Heart right ventricle (tissue), 16 donors: ENCODE measurements at regions not wholly inside any gene's neighbourhood (a gene's known extent, or its start where the extent isn't known, plus 50 kb on each side); places are given as distances from the start of the nearest gene placed in this dataset.
"Not testable (repeated sequence)": the region's sequence is repeated elsewhere in the genome, so short reads cannot be mapped to it uniquely, and the experiment has no call there.

Experiments used
- ATAC-seq, 8 donors: fragments of 200-7000 bp; cut with Tn5 transposase; one replicate each; pipeline ENCODE4 v1.9.1; 2020; ENCODE audit warnings: mild to moderate bottlenecking in 8 of 8, moderate library complexity in 8 of 8, moderate number of reproducible peaks in 1 of 8
- DNase-seq, 2 donors: peaks; one replicate each; pipeline ENCODE4 v3.0.0-alpha.2; 2020
- H3K27ac ChIP-seq, 10 donors: fragments of 200-600 bp; sonication (generic) in 2 of 10; one replicate each; pipeline versions ENCODE4 v1.5.0 to v1.8.0; 2020 to 2022; ENCODE audit warnings: mild to moderate bottlenecking in 3 of 10
- H3K27me3 ChIP-seq, 7 donors: fragments of 200-600 bp; one replicate each; pipeline ENCODE4 v1.8.0; 2021 to 2022; ENCODE audit warnings: mild to moderate bottlenecking in 2 of 7
- H3K36me3 ChIP-seq, 9 donors: fragments of 200-600 bp; sonication (generic) in 1 of 9; one replicate each; pipeline versions ENCODE4 v1.5.0 to v1.8.0; 2020 to 2022; ENCODE audit warnings: mild to moderate bottlenecking in 2 of 9
- H3K4me1 ChIP-seq, 9 donors: fragments of 200-600 bp; sonication (generic) in 1 of 9; one replicate each; pipeline versions ENCODE4 v1.5.0 to v1.8.0; 2020 to 2022; ENCODE audit warnings: mild to moderate bottlenecking in 4 of 9
- H3K4me3 ChIP-seq, 10 donors: fragments of 200-600 bp; sonication (generic) in 2 of 10; one replicate each; pipeline versions ENCODE4 v1.5.0 to v1.8.0; 2020 to 2022; ENCODE audit warnings: mild to moderate bottlenecking in 7 of 10, moderate library complexity in 2 of 10
- H3K9me3 ChIP-seq, 11 donors: fragments of 200-600 bp in 10 of 11; sonication (generic) in 2 of 11; one replicate each; pipeline versions ENCODE4 v1.5.0 to v1.8.0; 2013 to 2022; ENCODE audit warnings: mild to moderate bottlenecking in 2 of 11, control low read depth in 1 of 11, moderate library complexity in 1 of 11
- WGBS, 2 donors: extraction: QIAGEN DNeasy Blood & Tissue Kit; methylation state at CpG; one replicate each; pipeline ENCODE4 v1.1.7; 2013; ENCODE audit warnings: inconsistent platforms in 1 of 2; 5-methylcytosine and 5-hydroxymethylcytosine counted together
- intact Hi-C, 10 donors: fragments of 100-400 bp; cut with DNase I; formaldehyde crosslinking; loops; one replicate each; pipeline versions ENCODE4 v1.11.1 to v1.14.2; 2022
- donor health status: Arrhythmogenic right ventricular cardiomyopathy.
- donor health status: ischemic (EF 13 %, LVEDD 7.1; RV severe dilation, severe dysfunction).
- donor health status: healthy with polysubstance abuse.
- donor health status: DM: no; HTN: yes; CAD: no.
- donor health status: DM: no; HTN: no; CAD: no.
- donor health status: ischemic (EF 25% LVEDD 6.9; RV normal size, moderate dysfunction).
- donor health status: ischemic (EF 25% LVEDD 5.7; RV mildly dilated, moderate dysfunction).
- donor health status: healthy.
- donor health status: DM: yes; HTN: yes; CAD: no.
- donor health status: Ischemic cardiomyopathy.
- donor health status: ischemic (EF 35%, LVEDD 5.7; RV mildly dilated, moderate dysfunction).
- donor health status: nonischemic (EF 11% LVEDD 7.7; RV severe dilation, severe dysfunction).
- donor health status: DM: yes; HTN: yes; CAD: no.
- donor health status: PGD.
- donor health status: ischemic (EF 29% LVEDD 5.4; RV normal size, mild dysfunction).
- donor health status: nonischemic (EF 23%, LVEDD 6.1; RV moderate dilation, normal function).

DNA sequence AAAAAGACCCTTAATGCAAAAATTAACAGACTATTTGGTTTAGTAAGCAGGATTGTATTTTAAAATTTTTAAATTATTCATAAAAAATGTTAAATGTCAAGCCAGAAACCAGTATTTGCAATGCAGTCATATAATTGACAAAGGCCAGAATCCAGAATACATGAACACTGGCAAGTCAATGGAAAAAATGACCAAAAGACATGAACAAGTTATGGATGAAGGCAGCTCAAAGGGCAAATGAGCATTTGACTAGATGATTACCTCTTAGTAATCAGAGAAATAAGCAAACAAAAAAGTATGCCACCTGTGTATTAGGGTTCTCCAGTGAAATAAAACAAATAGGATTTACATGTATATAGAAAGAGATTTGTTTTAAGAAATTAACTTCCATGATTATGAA lies 80.9 kb upstream of the PLGLB2 start:
- H3K27ac ChIP-seq, ATAC-seq, H3K4me1 ChIP-seq, H3K36me3 ChIP-seq, H3K27me3 ChIP-seq, intact Hi-C loops, DNase-seq, H3K9me3 ChIP-seq, H3K4me3 ChIP-seq: not testable (repeated sequence)

DNA sequence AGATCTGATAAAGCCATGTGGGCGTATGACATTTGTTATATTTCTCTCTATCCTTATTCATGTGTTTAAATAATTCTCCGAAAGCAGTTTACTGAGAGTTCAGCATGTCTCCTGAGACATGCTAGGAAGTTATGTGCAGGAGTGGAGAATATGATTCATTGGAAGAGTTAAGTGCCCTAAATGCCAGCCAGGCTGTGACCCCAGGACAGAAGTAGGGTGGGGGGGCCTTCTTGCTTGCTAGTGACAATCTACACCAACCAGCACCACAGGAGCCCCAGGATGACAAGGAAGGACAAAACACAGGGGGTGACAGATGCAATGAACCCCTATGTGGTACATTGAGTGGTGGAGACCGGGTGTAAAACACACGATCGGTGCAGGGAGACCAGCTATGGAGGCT lies 79.5 kb upstream of the PLGLB2 start:
- H3K27ac ChIP-seq, H3K9me3 ChIP-seq, H3K4me3 ChIP-seq, H3K27me3 ChIP-seq, ATAC-seq, DNase-seq, H3K36me3 ChIP-seq, H3K4me1 ChIP-seq, intact Hi-C loops: not testable (repeated sequence)
- no CpG with 5 or more reads among the region's 5 CpGs for WGBS, 2 donors

DNA sequence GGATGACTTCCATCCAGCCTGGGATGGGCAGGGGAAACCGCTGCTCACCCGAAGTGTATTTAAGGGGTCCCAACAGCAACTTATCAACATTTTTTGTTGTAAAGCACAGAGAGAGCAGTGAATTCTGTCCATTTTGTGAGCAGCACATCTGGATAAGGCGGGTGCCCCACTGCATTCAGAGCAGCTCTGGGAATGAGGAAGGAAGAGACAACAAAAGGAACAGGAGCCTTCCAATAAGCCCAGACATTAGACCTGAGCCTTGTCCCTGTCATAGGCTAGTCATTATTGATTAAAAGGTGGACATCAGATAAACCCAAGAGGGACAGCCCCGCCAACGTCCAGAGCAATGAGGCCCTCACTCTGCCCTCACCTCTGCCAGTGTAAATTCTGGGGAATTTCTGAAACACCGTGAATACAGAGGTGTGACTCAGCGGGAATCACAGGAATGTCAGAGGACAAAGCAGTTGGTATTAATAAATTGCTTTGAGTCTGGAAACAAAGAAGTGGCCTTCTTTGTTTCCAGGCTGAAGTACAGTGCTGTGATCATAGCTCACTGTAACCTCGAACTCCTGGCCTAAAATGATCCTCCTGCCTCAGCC lies 78.2 kb upstream of the PLGLB2 start:
- H3K27me3 ChIP-seq, H3K27ac ChIP-seq, DNase-seq, ATAC-seq, H3K4me1 ChIP-seq, intact Hi-C loops, H3K4me3 ChIP-seq, H3K36me3 ChIP-seq, H3K9me3 ChIP-seq: not testable (repeated sequence)
- 92 to 93% methylated on average over 5 of the region's 8 CpGs for WGBS, 2 donors

GRCh38 chr2:87672404-87672803 lies 75.5 kb upstream of the PLGLB2 start:
- H3K9me3 ChIP-seq, H3K27me3 ChIP-seq, ATAC-seq, intact Hi-C loops, H3K36me3 ChIP-seq, H3K4me3 ChIP-seq, H3K27ac ChIP-seq, DNase-seq: not testable (repeated sequence)
- peaks cover 0 to 16% (median 0%) of the 10 kb centered on the region in 9 donors for H3K4me1 ChIP-seq
- 93 to 94% methylated on average over 4 of the region's 4 CpGs for WGBS, 2 donors

DNA sequence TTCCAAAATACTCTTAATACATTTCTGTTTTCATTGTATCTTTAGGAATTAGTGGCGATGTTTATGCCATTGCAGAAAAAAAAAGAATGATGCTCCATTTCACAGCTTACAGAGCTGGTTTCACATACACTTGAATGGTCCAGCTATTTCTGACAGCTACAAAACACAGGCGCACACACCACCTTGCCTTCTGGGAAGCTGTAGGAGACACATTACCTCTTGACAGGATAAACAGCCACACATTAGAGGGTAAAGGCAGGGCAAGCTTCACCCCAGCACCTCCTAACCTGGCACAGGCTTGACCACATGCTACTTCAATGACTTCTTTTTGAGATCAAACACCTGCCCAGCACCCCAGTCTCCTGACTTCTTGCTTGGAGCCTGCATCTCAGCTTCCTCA lies 73.2 kb upstream of the PLGLB2 start:
- Histone ChIP-seq H3K4me1 (peaks cover 0 to 17% (median 0%) of the 10 kb centered on the region in 9 donors), H3K27ac (peak overlapping the region in 4 of 10 donors; percentile 22 to 70 (median 56))
- H3K9me3 ChIP-seq, DNase-seq, H3K27me3 ChIP-seq, intact Hi-C loops, H3K4me3 ChIP-seq, H3K36me3 ChIP-seq: not testable (repeated sequence)
- peak in 7 of 8 donors; percentile 20 to 66 (median 48) for ATAC-seq
- WGBS, 2 donors: 42 to 56% methylated on average over 1 of the region's 2 CpGs

DNA sequence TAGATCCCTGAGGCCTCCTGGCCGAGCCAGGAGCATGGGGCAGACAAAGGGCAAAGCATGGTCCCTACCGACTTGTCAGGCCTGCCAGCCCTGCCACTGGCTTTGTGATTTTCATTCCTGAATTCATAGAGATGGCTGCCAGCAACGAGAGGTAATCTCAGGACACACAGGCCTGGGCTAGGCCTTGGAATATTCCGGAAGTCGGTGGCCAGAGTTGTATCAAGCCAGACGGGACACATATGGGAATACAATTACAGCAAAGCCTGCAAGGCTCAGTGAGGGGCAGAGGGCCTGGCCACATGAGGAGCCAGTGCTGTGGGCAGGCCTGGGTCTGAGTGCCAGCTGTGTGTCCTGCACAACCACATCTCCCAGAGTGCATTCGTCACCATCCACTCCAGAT lies 72.4 kb upstream of the PLGLB2 start:
- H3K27ac ChIP-seq: peak overlapping the region in 5 of 10 donors; percentile 13 to 70 (median 62)
- 28 to 32% methylated on average over 2 to 3 of the region's 7 CpGs for WGBS, 2 donors
- H3K4me1 ChIP-seq: peaks cover 0 to 17% (median 0%) of the 10 kb centered on the region in 9 donors
- intact Hi-C loops, H3K36me3 ChIP-seq, H3K9me3 ChIP-seq, H3K4me3 ChIP-seq, H3K27me3 ChIP-seq: not testable (repeated sequence)
- ATAC-seq: peak; percentile 74 to 84 (median 80)
- peak in 1 of 2 donors; percentile 16 for DNase-seq

- 63 to 80% methylated on average over 1 to 2 of the region's 5 CpGs for WGBS, 2 donors
- DNase-seq, H3K4me3 ChIP-seq, H3K9me3 ChIP-seq, H3K36me3 ChIP-seq, H3K27ac ChIP-seq, H3K27me3 ChIP-seq, intact Hi-C loops, ATAC-seq: not testable (repeated sequence)
- H3K4me1 ChIP-seq: peaks cover 0 to 17% (median 0%) of the 10 kb centered on the region in 9 donors
Observed at GRCh38 chr2:87677421-87677923, 70.4 kb upstream of the PLGLB2 start.

GRCh38 chr2:87678742-87679173 lies 69.1 kb upstream of the PLGLB2 start:
- H3K36me3 ChIP-seq, H3K4me3 ChIP-seq, intact Hi-C loops, H3K27me3 ChIP-seq, ATAC-seq, H3K27ac ChIP-seq, H3K9me3 ChIP-seq, DNase-seq: not testable (repeated sequence)
- 88% methylated on average over 4 to 5 of the region's 6 CpGs for WGBS, 2 donors
- H3K4me1 ChIP-seq: peaks cover 0 to 14% (median 0%) of the 10 kb centered on the region in 9 donors

- H3K36me3 ChIP-seq, ATAC-seq, H3K9me3 ChIP-seq, H3K27ac ChIP-seq, H3K4me3 ChIP-seq, H3K27me3 ChIP-seq, DNase-seq, intact Hi-C loops: not testable (repeated sequence)
- peaks cover 0 to 13% (median 0%) of the 10 kb centered on the region in 9 donors for H3K4me1 ChIP-seq
- 55 to 87% methylated on average over 1 to 2 of the region's 4 CpGs for WGBS, 2 donors
Observed at GRCh38 chr2:87679950-87680349, 67.9 kb upstream of the PLGLB2 start.

DNA sequence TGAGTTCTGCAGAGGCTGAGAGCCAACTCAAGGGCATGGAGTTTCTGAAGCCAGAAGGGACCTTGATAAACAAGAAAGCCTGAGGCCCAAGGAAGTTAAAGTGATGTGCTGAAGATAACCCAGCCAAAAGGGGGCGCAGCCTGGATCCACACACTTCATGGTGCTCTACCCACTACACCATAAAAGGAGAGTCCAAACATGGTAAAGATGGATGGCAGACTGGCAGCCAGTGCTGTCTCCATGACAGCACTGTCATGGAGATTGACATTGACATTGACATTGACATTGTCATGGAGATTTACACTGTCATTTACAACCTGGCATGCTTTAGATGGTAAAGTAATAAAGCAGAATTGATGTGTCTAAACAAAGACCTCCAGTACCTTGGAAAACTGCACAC lies 67.2 kb upstream of the PLGLB2 start:
- H3K27ac ChIP-seq, H3K36me3 ChIP-seq, DNase-seq, intact Hi-C loops, H3K9me3 ChIP-seq, ATAC-seq, H3K27me3 ChIP-seq, H3K4me3 ChIP-seq: not testable (repeated sequence)
- 100% methylated on average over 1 of the region's 1 CpG for WGBS, 2 donors
- peaks cover 0 to 13% (median 0%) of the 10 kb centered on the region in 9 donors for H3K4me1 ChIP-seq
